HG02763 (cell line): ENCODE measurements at regions not wholly inside any gene's neighbourhood (a gene's known extent, or its start where the extent isn't known, plus 50 kb on each side); places are given as distances from the start of the nearest gene placed in this dataset.

Experiments used
- ATAC-seq: cut with Tn5 transposase; IDR thresholded peaks from one replicate; pipeline ENCODE4 v1.9.1; 2021; ENCODE audit warnings: mild to moderate bottlenecking, moderate library complexity; ENCODE audit not compliant: unreplicated experiment

- ATAC-seq = no peak
These were observed 161.1 kb upstream of the ROBO1 start for GRCh38 chr3:79928687-79929408.

GRCh38 chr3:79926522-79926921 is 158.7 kb upstream of the ROBO1 start:
- ATAC-seq = no peak

- ATAC-seq = no peak
These were observed 154.8 kb upstream of the ROBO1 start for GRCh38 chr3:79922633-79923032.

- no peak for ATAC-seq
These were observed 149.8 kb upstream of the ROBO1 start for GRCh38 chr3:79917561-79917960.

GRCh38 chr3:79910337-79910736 is 142.5 kb upstream of the ROBO1 start:
- no peak for ATAC-seq

GRCh38 chr3:79906106-79906505 is 138.3 kb upstream of the ROBO1 start:
- ATAC-seq = no peak

GRCh38 chr3:79902151-79902550 is 134.4 kb upstream of the ROBO1 start:
- no peak for ATAC-seq

GRCh38 chr3:79898907-79899306 is 131.1 kb upstream of the ROBO1 start:
- ATAC-seq = no peak

- ATAC-seq = no peak
These were observed 128.3 kb upstream of the ROBO1 start for GRCh38 chr3:79896086-79896485.

- no peak for ATAC-seq
These were observed 119.4 kb upstream of the ROBO1 start for GRCh38 chr3:79887213-79887612.

- no peak for ATAC-seq
These were observed 118.4 kb upstream of the ROBO1 start for GRCh38 chr3:79886204-79886603.

- ATAC-seq = no peak
These were observed 117.6 kb upstream of the ROBO1 start for GRCh38 chr3:79885407-79885806.

- ATAC-seq = no peak
These were observed 116.6 kb upstream of the ROBO1 start for GRCh38 chr3:79884354-79884753.

- no peak for ATAC-seq
These were observed 113.6 kb upstream of the ROBO1 start for GRCh38 chr3:79881431-79881830.

GRCh38 chr3:79878708-79879107 is 110.9 kb upstream of the ROBO1 start:
- ATAC-seq = no peak

GRCh38 chr3:79874646-79875045 is 106.8 kb upstream of the ROBO1 start:
- ATAC-seq = no peak

GRCh38 chr3:79872483-79872882 is 104.7 kb upstream of the ROBO1 start:
- no peak for ATAC-seq

GRCh38 chr3:79871656-79872055 is 103.9 kb upstream of the ROBO1 start:
- ATAC-seq = no peak

- no peak for ATAC-seq
These were observed 102.5 kb upstream of the ROBO1 start for GRCh38 chr3:79870313-79870620.

GRCh38 chr3:79869461-79870312 is 101.9 kb upstream of the ROBO1 start:
- no peak for ATAC-seq

GRCh38 chr3:79866162-79866561 is 98.4 kb upstream of the ROBO1 start:
- no peak for ATAC-seq

- ATAC-seq = no peak
These were observed 96.3 kb upstream of the ROBO1 start for GRCh38 chr3:79864077-79864476.
